DOHH2 (cell line): ENCODE measurements at regions not wholly inside any gene's neighbourhood (a gene's known extent, or its start where the extent isn't known, plus 50 kb on each side); places are given as distances from the start of the nearest gene placed in this dataset.

Experiments used
- EZH2phosphoT487 ChIP-seq: fragments of 200-600 bp; sonication (generic); IDR thresholded peaks from 2 replicates; pipeline ENCODE4 v1.6.1; 2017; ENCODE audit warnings: borderline replicate concordance, mild to moderate bottlenecking, antibody characterized with exemption, low read length, moderate library complexity, mixed read lengths
- TF ChIP-seq, protein P1 (sequence below): fragments of 200-600 bp; sonication (generic); IDR thresholded peaks from one replicate; pipeline ENCODE4 v1.5.1; 2014; ENCODE audit warnings: antibody characterized with exemption, mild to moderate bottlenecking, low read depth, low read length; ENCODE audit not compliant: poor library complexity, severe bottlenecking

DNA sequence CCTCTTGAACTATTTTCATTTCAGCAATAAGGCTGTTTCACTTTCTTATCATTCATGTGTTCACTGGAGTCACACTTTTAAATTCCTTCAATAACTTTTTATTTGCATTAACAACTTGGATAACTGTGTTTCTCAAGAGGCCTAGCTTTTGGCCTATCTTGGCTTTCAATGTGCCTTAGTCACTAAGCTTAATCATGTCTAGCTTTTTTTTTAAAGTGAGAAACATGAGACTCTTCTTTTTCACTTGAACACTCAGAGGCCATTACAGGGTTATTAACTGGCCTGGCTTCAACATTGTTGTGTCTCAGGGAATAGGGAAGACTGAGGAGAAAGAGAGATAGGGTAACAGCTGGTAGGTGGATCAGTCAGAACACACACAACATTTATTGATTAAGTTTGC lies 64.0 kb upstream of the VCX2 start:
- TF ChIP-seq, protein P1, sequence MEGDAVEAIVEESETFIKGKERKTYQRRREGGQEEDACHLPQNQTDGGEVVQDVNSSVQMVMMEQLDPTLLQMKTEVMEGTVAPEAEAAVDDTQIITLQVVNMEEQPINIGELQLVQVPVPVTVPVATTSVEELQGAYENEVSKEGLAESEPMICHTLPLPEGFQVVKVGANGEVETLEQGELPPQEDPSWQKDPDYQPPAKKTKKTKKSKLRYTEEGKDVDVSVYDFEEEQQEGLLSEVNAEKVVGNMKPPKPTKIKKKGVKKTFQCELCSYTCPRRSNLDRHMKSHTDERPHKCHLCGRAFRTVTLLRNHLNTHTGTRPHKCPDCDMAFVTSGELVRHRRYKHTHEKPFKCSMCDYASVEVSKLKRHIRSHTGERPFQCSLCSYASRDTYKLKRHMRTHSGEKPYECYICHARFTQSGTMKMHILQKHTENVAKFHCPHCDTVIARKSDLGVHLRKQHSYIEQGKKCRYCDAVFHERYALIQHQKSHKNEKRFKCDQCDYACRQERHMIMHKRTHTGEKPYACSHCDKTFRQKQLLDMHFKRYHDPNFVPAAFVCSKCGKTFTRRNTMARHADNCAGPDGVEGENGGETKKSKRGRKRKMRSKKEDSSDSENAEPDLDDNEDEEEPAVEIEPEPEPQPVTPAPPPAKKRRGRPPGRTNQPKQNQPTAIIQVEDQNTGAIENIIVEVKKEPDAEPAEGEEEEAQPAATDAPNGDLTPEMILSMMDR, result no peak
- no peak for TF ChIP-seq EZH2phosphoT487
